ENCODE measurements at regions not wholly inside any gene's neighbourhood (a gene's known extent, or its start where the extent isn't known, plus 50 kb on each side); places are given as distances from the start of the nearest gene placed in this dataset.
"Not testable (repeated sequence)": the region's sequence is repeated elsewhere in the genome, so short reads cannot be mapped to it uniquely, and the experiment has no call there.

- DNase-seq (ENCODE audit: low spot score), result no peak
Observed at GRCh38 chr1:101483982-101484688, 247.3 kb downstream of the S1PR1 start.

GRCh38 chr1:101484689-101485338 lies 248.0 kb downstream of the S1PR1 start:
- no peak for DNase-seq (ENCODE audit: low spot score)

GRCh38 chr1:101485712-101486111 lies 248.9 kb downstream of the S1PR1 start:
- no peak for DNase-seq (ENCODE audit: low spot score)

GRCh38 chr1:101492144-101492543 lies 255.3 kb downstream of the S1PR1 start:
- not testable (repeated sequence) for DNase-seq (ENCODE audit: low spot score)

- DNase-seq (ENCODE audit: low spot score), result not testable (repeated sequence)
Observed at GRCh38 chr1:101493920-101494319, 257.1 kb downstream of the S1PR1 start.

- no peak for DNase-seq (ENCODE audit: low spot score)
Observed at GRCh38 chr1:101496109-101496508, 259.3 kb downstream of the S1PR1 start.

GRCh38 chr1:101497881-101498559 lies 261.2 kb downstream of the S1PR1 start:
- DNase-seq (ENCODE audit: low spot score), result no peak

GRCh38 chr1:101504106-101504505 lies 267.3 kb downstream of the S1PR1 start:
- DNase-seq (ENCODE audit: low spot score), result not testable (repeated sequence)

GRCh38 chr1:101505240-101505639 lies 268.4 kb downstream of the S1PR1 start:
- DNase-seq (ENCODE audit: low spot score), result not testable (repeated sequence)

- peak; percentile 58 for DNase-seq (ENCODE audit: low spot score)
Observed at GRCh38 chr1:101506541-101507164, 269.8 kb downstream of the S1PR1 start.

GRCh38 chr1:101507547-101507971 lies 270.7 kb downstream of the S1PR1 start:
- DNase-seq (ENCODE audit: low spot score), result no peak

GRCh38 chr1:101508913-101509312 lies 272.1 kb downstream of the S1PR1 start:
- no peak for DNase-seq (ENCODE audit: low spot score)

- DNase-seq (ENCODE audit: low spot score), result no peak
Observed at GRCh38 chr1:101509370-101509769, 272.6 kb downstream of the S1PR1 start.

- DNase-seq (ENCODE audit: low spot score), result no peak
Observed at GRCh38 chr1:101511202-101511891, 274.5 kb downstream of the S1PR1 start.

GRCh38 chr1:101520302-101520701 lies 283.5 kb downstream of the S1PR1 start:
- DNase-seq (ENCODE audit: low spot score), result peak; percentile 34

GRCh38 chr1:101522486-101522885 lies 285.7 kb downstream of the S1PR1 start:
- no peak for DNase-seq (ENCODE audit: low spot score)

GRCh38 chr1:101526813-101527212 lies 290.0 kb downstream of the S1PR1 start:
- DNase-seq (ENCODE audit: low spot score), result no peak

- no peak for DNase-seq (ENCODE audit: low spot score)
Observed at GRCh38 chr1:101532377-101532776, 295.6 kb downstream of the S1PR1 start.

GRCh38 chr1:101540161-101540560 lies 303.3 kb downstream of the S1PR1 start:
- DNase-seq (ENCODE audit: low spot score), result no peak

GRCh38 chr1:101546885-101547284 lies 310.1 kb downstream of the S1PR1 start:
- no peak for DNase-seq (ENCODE audit: low spot score)

GRCh38 chr1:101547357-101547756 lies 310.5 kb downstream of the S1PR1 start:
- no peak for DNase-seq (ENCODE audit: low spot score)

- no peak for DNase-seq (ENCODE audit: low spot score)
Observed at GRCh38 chr1:101548376-101548775, 311.6 kb downstream of the S1PR1 start.
